Adipose tissue (tissue), 3 donors: ENCODE measurements at regions not wholly inside any gene's neighbourhood (a gene's known extent, or its start where the extent isn't known, plus 50 kb on each side); places are given as distances from the start of the nearest gene placed in this dataset.
"Not testable (repeated sequence)": the region's sequence is repeated elsewhere in the genome, so short reads cannot be mapped to it uniquely, and the experiment has no call there.

Experiments
- H3K27ac ChIP-seq: one replicate; pipeline ENCODE4 v1.5.1; 2013; ENCODE audit warnings: low read depth, low read length
- WGBS, 3 donors: extraction: QIAGEN DNeasy Blood & Tissue Kit; methylation state at CpG; one replicate each; pipeline ENCODE4 v1.1.7; 2013; 5-methylcytosine and 5-hydroxymethylcytosine counted together
- donor health status: healthy with polysubstance abuse.
- donor health status: Bipolar disorder and iron deficiency.
- donor health status: healthy.

DNA sequence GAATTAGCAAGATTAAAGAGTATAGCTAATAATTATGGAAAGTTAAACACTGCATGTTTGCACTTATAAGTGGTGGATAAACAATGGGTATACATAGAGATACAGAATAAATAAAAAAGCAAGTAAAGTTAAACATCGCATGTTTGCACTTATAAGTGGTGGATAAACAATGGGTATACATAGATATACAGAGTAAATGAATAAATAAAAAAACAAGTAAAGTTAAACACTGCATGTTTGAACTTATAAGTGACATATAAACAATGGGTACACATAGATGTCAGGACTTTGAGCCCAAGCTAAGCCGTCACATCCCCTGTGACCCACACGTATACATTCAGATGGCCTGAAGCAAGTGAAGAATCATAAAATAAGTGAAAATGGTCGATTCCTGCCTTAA lies 1533.3 kb upstream of the SPRY2 start:
- no peak overlapping the region for H3K27ac ChIP-seq
- 40 to 68% (median 59%) methylated on average over 4 of the region's 4 CpGs for WGBS, 3 donors

- 4 to 7% (median 6%) methylated on average over 3 of the region's 3 CpGs for WGBS, 3 donors
- no peak overlapping the region for H3K27ac ChIP-seq
Measured at GRCh38 chr13:81872581-81872980, 1531.7 kb upstream of the SPRY2 start.

DNA sequence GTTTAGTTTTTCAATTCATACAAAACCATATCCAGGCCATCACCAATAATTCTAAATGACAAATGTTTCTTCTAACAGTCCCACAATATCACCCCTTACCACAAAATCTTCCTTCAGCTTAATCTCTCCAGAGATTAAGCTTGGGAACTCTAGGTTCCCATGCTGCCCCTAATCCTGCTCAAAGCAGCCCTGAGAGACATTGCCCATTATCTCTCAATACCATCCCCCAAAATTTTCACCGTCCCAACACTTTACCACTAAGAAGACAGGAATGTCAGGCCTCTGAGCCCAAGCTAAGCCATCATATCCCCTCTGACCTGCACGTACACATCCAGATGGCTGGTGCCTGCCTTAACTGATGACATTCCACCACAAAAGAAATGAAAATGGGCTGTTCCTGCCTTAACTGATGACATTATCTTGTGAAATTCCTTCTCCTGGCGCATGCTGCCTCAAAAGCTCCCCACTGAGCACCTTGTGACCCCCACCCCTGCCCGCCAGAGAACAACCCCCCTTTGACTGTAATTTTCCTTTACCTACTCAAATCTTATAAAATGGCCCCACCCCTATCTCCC lies 1530.9 kb upstream of the SPRY2 start:
- WGBS, 3 donors, result 63 to 78% (median 75%) methylated on average over 4 of the region's 4 CpGs
- not testable (repeated sequence) for H3K27ac ChIP-seq

GRCh38 chr13:81848291-81848690 lies 1507.4 kb upstream of the SPRY2 start:
- no peak overlapping the region for H3K27ac ChIP-seq

GRCh38 chr13:81846771-81847170 lies 1505.8 kb upstream of the SPRY2 start:
- WGBS, 3 donors, result 88 to 94% (median 89%) methylated on average over 2 of the region's 2 CpGs
- no peak overlapping the region for H3K27ac ChIP-seq

DNA sequence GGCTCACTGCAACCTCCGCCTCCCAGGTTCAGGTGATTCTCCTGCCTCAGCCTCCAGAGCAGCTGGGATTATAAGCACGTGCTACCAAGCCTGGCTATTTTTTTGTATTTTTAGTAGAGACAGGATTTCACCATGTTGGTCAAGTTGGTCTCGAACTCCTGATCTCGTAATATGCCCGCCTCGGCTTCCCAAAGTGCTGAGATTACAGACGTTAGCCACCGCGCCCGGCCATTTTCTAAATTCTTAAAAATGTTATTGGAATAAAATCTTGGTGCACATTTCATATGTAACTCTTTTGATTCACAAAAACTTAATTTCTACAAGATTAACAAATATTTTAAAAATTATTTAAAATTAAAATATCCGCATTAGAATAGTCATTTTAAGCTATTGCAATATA lies 1480.3 kb upstream of the SPRY2 start:
- no peak overlapping the region for H3K27ac ChIP-seq
- WGBS, 3 donors, result 90 to 96% (median 93%) methylated on average over 11 of the region's 11 CpGs

GRCh38 chr13:81800433-81800832 lies 1459.5 kb upstream of the SPRY2 start:
- 59 to 94% (median 71%) methylated on average over 1 of the region's 1 CpG for WGBS, 3 donors
- no peak overlapping the region for H3K27ac ChIP-seq

- no peak overlapping the region for H3K27ac ChIP-seq
- 57 to 58% (median 57%) methylated on average over 1 of the region's 1 CpG for WGBS, 3 donors
Measured at GRCh38 chr13:81795710-81796109, 1454.8 kb upstream of the SPRY2 start.

DNA sequence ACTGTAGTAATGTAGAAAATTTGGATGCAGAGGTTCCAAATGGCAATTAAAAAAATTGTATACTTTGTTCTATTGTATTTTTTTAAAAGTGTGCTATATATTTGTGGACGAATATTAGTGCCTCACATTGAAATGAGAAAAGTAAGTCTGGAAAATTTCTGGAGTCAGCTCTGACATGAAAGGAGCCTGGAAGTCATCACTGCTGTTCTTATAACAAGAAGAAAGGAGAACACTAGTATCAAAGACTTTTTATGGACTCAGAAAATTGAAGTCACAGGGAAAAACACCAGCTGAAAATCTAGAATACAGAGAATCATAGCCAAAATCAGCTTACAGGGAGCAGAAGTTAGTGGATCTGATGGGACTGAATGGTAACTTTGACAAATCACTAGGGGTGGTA lies 1450.7 kb upstream of the SPRY2 start:
- H3K27ac ChIP-seq, result no peak overlapping the region
- WGBS, 3 donors, result 38 to 59% (median 48%) methylated on average over 1 of the region's 1 CpG

- no peak overlapping the region for H3K27ac ChIP-seq
- 83 to 89% (median 84%) methylated on average over 3 of the region's 3 CpGs for WGBS, 3 donors
Measured at GRCh38 chr13:81781471-81781870, 1440.5 kb upstream of the SPRY2 start.

GRCh38 chr13:81779876-81780275 lies 1439.0 kb upstream of the SPRY2 start:
- no peak overlapping the region for H3K27ac ChIP-seq

DNA sequence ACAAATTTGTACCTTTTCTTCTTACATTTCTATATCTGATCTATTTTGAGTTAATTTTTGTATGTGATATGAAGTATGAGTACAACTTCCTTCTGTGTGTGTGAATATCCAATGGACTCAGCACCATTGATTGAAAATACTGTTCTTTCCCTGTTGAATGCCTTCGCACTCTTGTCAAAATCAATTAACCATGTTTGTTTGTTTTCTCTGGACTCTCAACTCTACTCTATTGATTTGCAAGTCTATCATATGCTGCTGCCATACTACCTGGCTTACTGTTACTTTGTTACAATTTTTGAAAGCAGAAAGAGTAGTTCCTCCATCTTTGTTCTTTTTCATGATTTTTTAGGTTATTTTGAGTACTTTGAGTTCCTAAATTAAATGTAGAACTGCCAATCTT lies 1437.4 kb upstream of the SPRY2 start:
- 52 to 95% (median 93%) methylated on average over 1 of the region's 1 CpG for WGBS, 3 donors
- no peak overlapping the region for H3K27ac ChIP-seq

DNA sequence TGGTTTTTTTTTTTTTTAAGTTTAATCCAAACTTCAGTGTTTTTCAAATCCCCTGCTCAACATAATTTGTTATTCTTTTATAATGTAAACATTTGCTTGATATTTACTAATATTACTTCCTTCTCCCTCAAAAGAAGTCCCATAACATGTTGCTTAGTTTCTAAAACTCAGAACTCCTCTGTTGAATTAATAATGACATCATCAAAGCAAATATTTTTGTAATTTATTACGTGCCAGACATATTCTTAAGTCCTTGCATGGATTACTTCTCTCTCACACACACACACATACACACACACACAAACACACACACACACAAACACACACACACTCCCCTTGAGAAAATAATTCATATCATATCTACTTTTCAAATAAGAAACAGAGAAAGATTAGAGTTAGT lies 1432.3 kb upstream of the SPRY2 start:
- WGBS, 3 donors, result 32 to 65% (median 48%) methylated on average over 1 of the region's 1 CpG
- no peak overlapping the region for H3K27ac ChIP-seq

DNA sequence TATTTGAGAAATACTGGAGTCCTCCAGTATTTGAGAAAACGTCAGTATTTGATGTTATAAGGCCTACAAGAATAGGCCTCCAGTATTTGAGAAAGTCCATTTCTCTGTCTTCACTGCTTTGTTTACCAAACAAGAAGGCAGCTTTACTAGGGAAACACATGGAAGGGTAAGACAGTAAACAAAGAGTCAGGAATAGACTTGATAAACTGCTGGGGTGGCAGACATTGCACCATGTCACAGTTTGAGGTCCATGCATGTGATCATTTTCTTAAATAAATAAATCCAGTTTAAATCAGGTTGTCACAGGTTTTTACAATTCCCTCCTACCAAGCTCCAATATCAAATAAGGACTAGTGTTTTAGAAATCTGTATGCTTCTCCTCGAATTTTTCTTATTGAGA lies 1431.0 kb upstream of the SPRY2 start:
- H3K27ac ChIP-seq, result no peak overlapping the region
- 60 to 73% (median 60%) methylated on average over 2 of the region's 2 CpGs for WGBS, 3 donors

GRCh38 chr13:81770868-81771505 lies 1430.1 kb upstream of the SPRY2 start:
- no peak overlapping the region for H3K27ac ChIP-seq
- 74 to 92% (median 82%) methylated on average over 2 of the region's 2 CpGs for WGBS, 3 donors

DNA sequence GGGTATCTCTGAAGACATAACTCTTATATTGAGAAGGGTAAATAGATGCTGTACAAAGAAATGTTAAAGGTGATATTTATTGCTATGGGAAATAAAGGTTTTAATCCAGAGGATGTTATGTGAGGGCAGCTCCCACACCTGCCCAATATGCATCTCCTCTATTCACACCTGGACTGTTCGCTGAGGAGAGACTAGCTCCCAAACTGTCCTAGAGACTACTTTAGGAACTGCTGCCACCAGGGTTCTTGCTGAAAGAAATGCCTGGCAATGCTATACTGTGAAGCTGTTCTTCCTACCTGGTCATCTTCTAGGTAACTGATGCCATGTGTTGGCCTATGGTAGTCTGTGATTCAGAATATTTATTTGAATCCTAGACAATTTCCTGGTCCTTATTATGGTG lies 1421.5 kb upstream of the SPRY2 start:
- WGBS, 3 donors, result 76 to 85% (median 84%) methylated on average over 1 of the region's 1 CpG
- no peak overlapping the region for H3K27ac ChIP-seq

GRCh38 chr13:81760316-81760715 lies 1419.4 kb upstream of the SPRY2 start:
- 69 to 87% (median 86%) methylated on average over 2 of the region's 2 CpGs for WGBS, 3 donors
- no peak overlapping the region for H3K27ac ChIP-seq

GRCh38 chr13:81757348-81757970 lies 1416.5 kb upstream of the SPRY2 start:
- H3K27ac ChIP-seq, result no peak overlapping the region

DNA sequence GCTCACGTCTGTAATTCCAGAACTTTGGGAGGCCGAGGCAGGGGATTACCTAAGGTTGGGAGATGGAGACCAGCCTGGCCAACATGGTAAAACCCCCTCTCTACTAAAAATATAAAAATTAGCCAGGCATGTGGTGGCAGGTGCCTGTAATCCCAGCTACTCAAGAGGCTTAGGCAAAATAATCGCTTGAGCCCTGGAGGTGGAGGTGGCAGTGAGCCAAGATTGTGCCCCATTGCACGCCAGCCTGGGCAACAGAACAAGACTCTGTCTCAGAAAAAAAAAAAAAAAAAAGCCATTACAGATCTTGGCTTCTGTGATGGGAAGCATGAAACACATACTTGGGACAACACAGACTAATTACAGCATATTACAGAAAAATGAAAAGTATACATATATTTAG lies 1404.5 kb upstream of the SPRY2 start:
- H3K27ac ChIP-seq, result no peak overlapping the region
- WGBS, 3 donors, result 84 to 89% (median 86%) methylated on average over 4 of the region's 4 CpGs

- WGBS, 3 donors, result 29 to 49% (median 41%) methylated on average over 1 of the region's 1 CpG
- no peak overlapping the region for H3K27ac ChIP-seq
Measured at GRCh38 chr13:81738364-81738763, 1397.4 kb upstream of the SPRY2 start.
